B cell (primary cell): ENCODE measurements at regions not wholly inside any gene's neighbourhood (a gene's known extent, or its start where the extent isn't known, plus 50 kb on each side); places are given as distances from the start of the nearest gene placed in this dataset.

ENCODE experiments used
- EZH2 ChIP-seq: IDR thresholded peaks from 2 replicates; pipeline ENCODE4 v1.6.1; 2012; ENCODE audit warnings: borderline replicate concordance, low read depth, mild to moderate bottlenecking, moderate library complexity, low read length; ENCODE audit not compliant: insufficient read depth, poor library complexity, severe bottlenecking
- TF ChIP-seq, protein P1 (sequence below): fragments of 200-600 bp; IDR thresholded peaks from one replicate; pipeline ENCODE4 v1.8.0; 2022; ENCODE audit warnings: antibody characterized with exemption, mild to moderate bottlenecking

DNA sequence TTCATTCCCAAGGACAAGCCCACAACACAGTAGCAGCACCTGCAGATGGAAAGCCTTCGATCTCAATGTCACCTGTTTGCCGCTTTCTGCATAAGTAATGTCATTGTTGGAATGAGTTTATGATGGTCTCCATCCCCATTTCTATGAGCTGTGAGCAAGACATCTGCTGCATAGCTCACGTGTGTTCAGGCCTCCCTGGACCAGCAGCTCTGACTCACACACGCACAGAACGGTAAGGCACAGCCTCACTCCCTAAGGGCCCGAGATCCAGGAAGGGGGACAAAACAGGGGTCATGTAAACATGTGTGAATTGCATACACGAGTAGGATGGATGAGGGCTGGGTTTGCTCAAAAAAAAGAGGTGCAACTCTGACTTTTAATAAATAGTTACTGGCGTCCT, 223.1 kb downstream of the SOX9 start:
- TF ChIP-seq, protein P1, sequence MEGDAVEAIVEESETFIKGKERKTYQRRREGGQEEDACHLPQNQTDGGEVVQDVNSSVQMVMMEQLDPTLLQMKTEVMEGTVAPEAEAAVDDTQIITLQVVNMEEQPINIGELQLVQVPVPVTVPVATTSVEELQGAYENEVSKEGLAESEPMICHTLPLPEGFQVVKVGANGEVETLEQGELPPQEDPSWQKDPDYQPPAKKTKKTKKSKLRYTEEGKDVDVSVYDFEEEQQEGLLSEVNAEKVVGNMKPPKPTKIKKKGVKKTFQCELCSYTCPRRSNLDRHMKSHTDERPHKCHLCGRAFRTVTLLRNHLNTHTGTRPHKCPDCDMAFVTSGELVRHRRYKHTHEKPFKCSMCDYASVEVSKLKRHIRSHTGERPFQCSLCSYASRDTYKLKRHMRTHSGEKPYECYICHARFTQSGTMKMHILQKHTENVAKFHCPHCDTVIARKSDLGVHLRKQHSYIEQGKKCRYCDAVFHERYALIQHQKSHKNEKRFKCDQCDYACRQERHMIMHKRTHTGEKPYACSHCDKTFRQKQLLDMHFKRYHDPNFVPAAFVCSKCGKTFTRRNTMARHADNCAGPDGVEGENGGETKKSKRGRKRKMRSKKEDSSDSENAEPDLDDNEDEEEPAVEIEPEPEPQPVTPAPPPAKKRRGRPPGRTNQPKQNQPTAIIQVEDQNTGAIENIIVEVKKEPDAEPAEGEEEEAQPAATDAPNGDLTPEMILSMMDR = no peak
- TF ChIP-seq EZH2 = no peak
